ENCODE measurements at regions not wholly inside any gene's neighbourhood (a gene's known extent, or its start where the extent isn't known, plus 50 kb on each side); places are given as distances from the start of the nearest gene placed in this dataset.

- H3K4me1 ChIP-seq (ENCODE audit: control insufficient read depth, extremely low read depth, insufficient read depth, low read length) = peaks cover 53% of the 10 kb centered on the region
- no peaks in the 10 kb centered on the region for H3K9me3 ChIP-seq (ENCODE audit: control insufficient read depth, low read depth, low read length)
- H3K36me3 ChIP-seq (ENCODE audit: control insufficient read depth in 2 of 2, extremely low read depth in 1 of 2, insufficient read depth in 2 of 2, low read length in 2 of 2) = no peaks in the 10 kb centered on the region
- no peaks in the 10 kb centered on the region for H3K9me1 ChIP-seq (ENCODE audit: control insufficient read depth, extremely low read depth, insufficient read depth, low read length)
- dilution Hi-C loops (cut with MboI; ENCODE audit: extremely low pct_ligation_motif_present, low sequenced_read_pairs) = no loop called here
- H3K4me3 ChIP-seq (ENCODE audit: control insufficient read depth in 2 of 3, extremely low read depth in 1 of 3, insufficient read depth in 2 of 3, low read depth in 1 of 3, low read length in 3 of 3) = peak overlapping the region in 2 of 3 experiments; percentile 17 to 29
- H3K9ac ChIP-seq (ENCODE audit: control insufficient read depth, extremely low read depth, insufficient read depth, low read length) = peak overlapping the region; percentile 72
- peak overlapping the region; percentile 97 for H3K27ac ChIP-seq (ENCODE audit: control insufficient read depth, insufficient read depth, low read length)
- H3K4me2 ChIP-seq (ENCODE audit: control insufficient read depth, extremely low read depth, insufficient read depth, low read depth, low read length) = peak overlapping the region; percentile 61
- H3K27me3 ChIP-seq (ENCODE audit: control insufficient read depth, extremely low read depth, insufficient read depth, low read length) = no peaks in the 10 kb centered on the region
- no peaks in the 10 kb centered on the region for H3K79me2 ChIP-seq (ENCODE audit: control insufficient read depth, insufficient read depth, low read length)
- peak; percentile 69 to 98 (median 74) for TF ChIP-seq CTCF (optimal IDR thresholded peaks at IDR 0.05 in 1 of 3, IDR thresholded peaks at IDR 0.05 in 1 of 3, conservative IDR thresholded peaks at IDR 0.05 in 1 of 3; ENCODE audit: extremely low read depth in 1 of 3, insufficient read depth in 2 of 3, low read length in 3 of 3)
- no peak for TF ChIP-seq EZH2 (IDR thresholded peaks at IDR 0.05; ENCODE audit: low read length)
- peak; percentile 98 for FAIRE-seq
- peak; percentile 88 for DNase-seq (ENCODE audit: low read depth, low spot score)
- no peak overlapping the region for H2AFZ ChIP-seq (ENCODE audit: control insufficient read depth, low read length)
- H4K20me1 ChIP-seq (ENCODE audit: control insufficient read depth, extremely low read depth, insufficient read depth, low read length) = no peaks in the 10 kb centered on the region
These were observed 76.0 kb upstream of the DSG1 start for GRCh38 chr18:31241900-31242409.

- Histone ChIP-seq H3K9me1 (ENCODE audit: control insufficient read depth, extremely low read depth, insufficient read depth, low read length) (no peaks in the 10 kb centered on the region), H3K79me2 (ENCODE audit: control insufficient read depth, insufficient read depth, low read length) (no peaks in the 10 kb centered on the region), H3K9me3 (ENCODE audit: control insufficient read depth, low read depth, low read length) (no peaks in the 10 kb centered on the region), H3K4me2 (ENCODE audit: control insufficient read depth, extremely low read depth, insufficient read depth, low read depth, low read length) (peak overlapping the region; percentile 85), H4K20me1 (ENCODE audit: control insufficient read depth, extremely low read depth, insufficient read depth, low read length) (no peaks in the 10 kb centered on the region), H3K4me1 (ENCODE audit: control insufficient read depth, extremely low read depth, insufficient read depth, low read length) (peaks cover 69% of the 10 kb centered on the region), H3K27ac (ENCODE audit: control insufficient read depth, insufficient read depth, low read length) (peak overlapping the region; percentile 97), H3K27me3 (ENCODE audit: control insufficient read depth, extremely low read depth, insufficient read depth, low read length) (no peaks in the 10 kb centered on the region), H3K9ac (ENCODE audit: control insufficient read depth, extremely low read depth, insufficient read depth, low read length) (peak overlapping the region; percentile 69), H3K4me3 (ENCODE audit: control insufficient read depth in 2 of 3, extremely low read depth in 1 of 3, insufficient read depth in 2 of 3, low read depth in 1 of 3, low read length in 3 of 3) (peak overlapping the region in 2 of 3 experiments; percentile 43 to 50), H2AFZ (ENCODE audit: control insufficient read depth, low read length) (peak overlapping the region; percentile 72), H3K36me3 (ENCODE audit: control insufficient read depth in 2 of 2, extremely low read depth in 1 of 2, insufficient read depth in 2 of 2, low read length in 2 of 2) (no peaks in the 10 kb centered on the region)
- DNase-seq (ENCODE audit: low read depth, low spot score) (no peak), FAIRE-seq (peak; percentile 84)
- TF ChIP-seq EZH2 (IDR thresholded peaks at IDR 0.05; ENCODE audit: low read length) = no peak
- TF ChIP-seq CTCF (optimal IDR thresholded peaks at IDR 0.05 in 1 of 3, IDR thresholded peaks at IDR 0.05 in 1 of 3, conservative IDR thresholded peaks at IDR 0.05 in 1 of 3; ENCODE audit: extremely low read depth in 1 of 3, insufficient read depth in 2 of 3, low read length in 3 of 3) = no peak
- dilution Hi-C loops (cut with MboI; ENCODE audit: extremely low pct_ligation_motif_present, low sequenced_read_pairs) = no loop called here
These were observed 74.0 kb upstream of the DSG1 start for GRCh38 chr18:31243740-31244512.
